GM18907 (cell line): ENCODE measurements at regions not wholly inside any gene's neighbourhood (a gene's known extent, or its start where the extent isn't known, plus 50 kb on each side); places are given as distances from the start of the nearest gene placed in this dataset.

ENCODE experiments used
- ATAC-seq: cut with Tn5 transposase; IDR thresholded peaks from one replicate; pipeline ENCODE4 v1.9.1; 2021; ENCODE audit warnings: mild to moderate bottlenecking, moderate library complexity; ENCODE audit not compliant: unreplicated experiment

DNA sequence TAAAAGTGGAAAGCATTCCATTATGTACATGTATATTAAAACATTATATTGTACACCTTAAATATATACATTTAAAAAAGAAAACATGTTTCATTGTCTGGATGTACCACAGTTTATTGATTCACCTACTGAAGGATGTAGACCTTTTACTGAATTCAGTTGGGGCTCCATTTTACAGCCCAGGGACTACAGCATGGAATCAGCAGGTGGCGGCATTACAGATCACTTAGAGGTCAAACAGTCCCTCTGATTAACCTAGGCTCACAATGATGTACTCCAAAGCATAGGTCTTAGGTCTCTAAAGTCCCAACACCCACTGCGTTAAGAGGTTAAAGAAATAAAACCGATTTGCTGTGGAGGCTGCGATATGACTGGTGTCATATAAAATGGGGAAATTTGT, 490.9 kb downstream of the SHISA9 start:
- ATAC-seq: no peak

DNA sequence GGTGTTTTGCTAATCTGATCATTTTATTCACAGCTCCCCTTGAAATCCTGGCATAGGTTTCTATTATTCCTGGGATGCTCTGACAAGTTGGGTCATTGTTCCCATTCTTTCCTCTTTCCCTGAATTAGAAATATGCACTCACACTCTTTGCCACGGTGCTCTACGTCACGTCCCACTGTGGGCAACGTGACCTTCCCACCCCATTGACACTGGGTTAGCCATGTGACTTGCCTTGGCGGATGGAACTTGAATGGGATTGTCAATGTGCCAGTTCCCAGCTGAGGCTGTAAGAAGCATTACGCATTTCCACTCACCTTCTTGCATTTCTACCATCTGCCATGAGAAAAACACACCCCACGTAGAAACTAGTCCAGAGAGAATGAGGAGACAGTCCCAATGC, 492.4 kb downstream of the SHISA9 start:
- no peak for ATAC-seq

GRCh38 chr16:13394488-13394887, 493.1 kb downstream of the SHISA9 start:
- ATAC-seq: no peak

GRCh38 chr16:13397126-13397525, 495.7 kb downstream of the SHISA9 start:
- ATAC-seq: no peak

GRCh38 chr16:13401641-13402040, 500.2 kb downstream of the SHISA9 start:
- no peak for ATAC-seq

DNA sequence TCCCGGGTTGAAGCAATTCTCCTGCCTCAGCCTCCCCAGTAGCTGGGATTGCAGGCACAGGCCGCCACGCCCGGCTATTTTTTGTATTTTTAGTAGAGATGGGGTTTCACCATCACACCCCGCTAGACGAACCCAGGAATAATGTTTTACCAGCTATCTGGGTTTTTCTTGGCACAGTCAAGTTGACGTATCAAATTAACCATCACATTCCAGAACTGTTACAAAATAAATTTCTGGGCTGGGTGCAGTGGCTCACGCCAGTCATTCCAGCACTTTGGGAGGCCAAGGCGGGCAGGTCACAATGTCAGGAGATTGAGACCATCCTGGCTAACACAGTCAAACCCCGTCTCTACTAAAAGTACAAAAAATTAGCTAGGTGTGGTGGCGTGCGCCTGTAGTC, 501.2 kb downstream of the SHISA9 start:
- no peak for ATAC-seq

- no peak for ATAC-seq
Measured at GRCh38 chr16:13403326-13403725, 501.9 kb downstream of the SHISA9 start.

DNA sequence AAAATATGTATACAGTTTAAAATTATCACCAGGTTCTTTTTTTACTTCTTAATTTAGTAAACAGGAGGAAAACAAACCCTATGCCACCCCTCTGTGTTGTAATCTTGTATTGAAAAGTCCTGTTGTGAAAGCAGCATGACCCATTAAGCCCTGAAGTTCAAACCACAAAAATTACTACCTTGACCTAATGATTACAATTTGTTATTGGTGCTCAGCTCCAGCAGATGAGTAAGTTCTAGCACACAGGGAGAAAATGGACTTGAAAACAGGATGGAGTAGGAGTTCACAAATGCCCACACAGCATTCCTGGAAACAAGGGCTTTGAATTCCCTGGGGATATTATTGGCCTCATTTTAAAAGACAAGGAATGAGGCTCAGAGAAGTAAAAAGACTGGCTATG, 505.8 kb upstream of the ERCC4 start:
- no peak for ATAC-seq

DNA sequence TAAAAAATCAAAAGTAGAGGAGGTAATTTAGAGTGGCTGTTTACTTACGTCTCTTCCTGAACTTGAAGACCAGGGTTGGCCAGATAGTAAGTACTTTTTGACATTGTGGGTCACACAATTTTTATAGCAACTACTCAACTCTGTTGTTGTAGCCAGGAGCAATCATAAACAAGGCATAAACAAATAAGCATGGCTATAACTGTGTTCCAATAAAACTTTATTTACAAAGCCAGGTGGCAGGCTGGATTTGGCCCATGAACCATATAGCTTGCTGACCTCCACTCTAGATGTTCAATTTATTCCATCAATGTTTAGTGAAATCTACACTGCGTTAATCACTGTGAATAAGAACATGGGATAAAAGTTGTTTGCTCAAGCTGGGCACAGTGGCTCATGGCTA, 500.4 kb upstream of the ERCC4 start:
- no peak for ATAC-seq

- ATAC-seq: no peak
Measured at GRCh38 chr16:13421726-13422125, 498.2 kb upstream of the ERCC4 start.

- no peak for ATAC-seq
Measured at GRCh38 chr16:13425836-13426235, 494.1 kb upstream of the ERCC4 start.

- ATAC-seq: no peak
Measured at GRCh38 chr16:13426269-13426668, 493.7 kb upstream of the ERCC4 start.

DNA sequence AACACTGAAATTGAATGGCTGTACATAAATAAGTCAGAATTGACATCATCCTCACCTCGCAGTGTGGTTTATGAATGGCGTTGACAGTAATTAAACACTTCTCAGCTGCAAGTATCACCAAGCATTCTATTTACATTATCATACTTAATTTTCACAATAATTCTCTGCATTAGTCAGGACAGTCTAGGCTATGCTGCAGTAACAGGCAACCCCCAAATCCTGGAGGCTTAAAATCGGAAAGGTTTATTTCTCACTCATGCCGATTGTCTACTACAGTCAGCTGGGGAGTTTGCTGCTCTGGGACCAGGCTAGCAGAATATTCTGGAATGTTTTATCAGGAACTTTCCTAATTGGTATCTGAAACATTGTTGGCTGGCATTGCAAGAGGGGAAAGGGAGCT, 493.2 kb upstream of the ERCC4 start:
- ATAC-seq: no peak

DNA sequence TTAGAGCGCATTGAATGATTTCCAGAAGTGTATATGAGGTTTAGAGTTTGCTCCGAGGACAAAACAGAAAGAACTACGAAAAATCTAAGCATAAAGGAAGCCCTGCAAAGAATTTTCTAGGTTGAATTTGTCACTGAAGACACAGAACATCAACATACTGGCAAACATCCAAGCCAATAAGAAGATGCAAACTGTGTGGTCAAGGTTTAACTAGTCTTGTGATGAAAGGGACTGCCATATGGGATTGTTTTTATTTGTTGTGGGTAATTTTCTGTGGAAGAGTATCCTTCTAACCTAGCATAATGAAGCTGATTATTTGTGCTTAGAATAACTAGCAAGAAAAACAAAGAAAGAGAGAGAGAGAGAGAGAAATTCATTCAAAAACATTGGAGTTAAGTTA, 492.0 kb upstream of the ERCC4 start:
- ATAC-seq: no peak

DNA sequence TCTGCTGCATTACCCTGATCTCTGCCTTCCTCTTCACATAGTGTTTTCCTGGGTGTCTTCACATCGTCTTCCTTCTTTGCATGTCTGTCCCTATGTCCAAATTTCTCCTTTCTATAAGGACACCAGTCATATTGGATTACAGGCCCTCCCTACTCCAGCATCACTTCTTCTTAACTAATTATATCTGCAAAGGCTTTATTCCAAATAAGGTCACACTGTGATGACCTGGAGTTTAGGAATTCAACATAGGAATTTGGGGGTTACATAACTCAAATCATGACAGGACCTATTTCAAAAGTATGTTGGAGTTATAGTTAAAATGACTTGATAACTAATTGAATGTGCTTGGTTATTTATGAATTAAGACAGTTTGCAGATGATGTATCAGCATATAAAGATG, 490.5 kb upstream of the ERCC4 start:
- ATAC-seq: no peak

GRCh38 chr16:13435415-13435814, 484.5 kb upstream of the ERCC4 start:
- ATAC-seq: no peak

GRCh38 chr16:13435873-13436474, 484.0 kb upstream of the ERCC4 start:
- ATAC-seq: no peak

DNA sequence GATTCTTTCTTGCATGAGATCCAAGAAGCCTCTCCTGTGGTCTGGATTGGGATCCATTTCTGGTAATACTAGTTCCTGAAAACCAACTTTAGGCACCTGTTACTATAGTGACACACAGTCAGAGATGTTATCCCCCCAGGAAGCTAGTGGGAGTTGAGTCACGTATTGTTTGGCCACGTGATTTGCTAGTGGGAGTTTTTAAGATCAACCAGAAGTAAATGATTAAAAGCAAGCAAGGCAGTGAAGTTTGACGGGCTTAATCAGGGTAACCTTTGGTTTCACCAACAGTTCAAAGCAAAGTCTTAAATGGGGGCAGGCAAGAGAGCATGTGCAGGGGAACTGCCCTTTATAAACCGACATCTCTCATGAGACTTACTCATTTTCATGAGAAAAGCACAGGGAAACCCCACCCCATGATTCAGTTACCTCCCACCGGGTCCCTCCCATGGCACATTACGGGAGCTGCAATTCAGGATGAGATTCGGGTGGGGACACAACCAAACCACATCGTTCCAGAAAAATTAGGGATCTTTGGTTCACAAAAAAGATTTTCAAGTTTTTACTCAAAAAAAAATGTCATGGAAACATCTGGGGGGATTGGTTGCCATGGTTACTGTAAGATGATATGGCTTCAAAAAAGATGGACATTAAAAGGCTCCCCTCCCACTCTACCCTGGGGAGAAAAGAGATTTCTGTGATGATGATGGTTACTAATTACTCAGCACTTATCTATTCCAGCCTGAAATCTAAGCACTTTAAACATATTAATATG, 483.1 kb upstream of the ERCC4 start:
- peak; percentile 80 for ATAC-seq

GRCh38 chr16:13437413-13437795, 482.6 kb upstream of the ERCC4 start:
- ATAC-seq: no peak

DNA sequence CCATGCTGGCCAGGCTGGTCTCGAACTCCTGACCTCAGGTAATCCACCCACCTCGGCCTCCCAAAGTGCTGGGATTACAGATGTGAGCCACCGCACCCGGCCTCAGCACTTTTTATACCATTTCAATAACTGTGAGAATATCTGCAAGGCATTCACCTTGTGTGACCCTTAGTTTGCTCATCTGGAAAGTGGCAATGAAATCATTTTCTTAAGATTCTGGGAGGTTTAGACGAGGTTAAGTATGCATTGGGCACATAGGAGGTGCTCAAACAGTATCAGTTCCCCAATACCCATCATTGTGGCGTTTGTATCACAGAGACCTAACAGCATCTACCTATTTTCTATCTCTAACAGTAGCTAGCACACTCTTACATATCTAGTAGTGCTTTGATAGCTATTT, 481.9 kb upstream of the ERCC4 start:
- ATAC-seq: no peak

DNA sequence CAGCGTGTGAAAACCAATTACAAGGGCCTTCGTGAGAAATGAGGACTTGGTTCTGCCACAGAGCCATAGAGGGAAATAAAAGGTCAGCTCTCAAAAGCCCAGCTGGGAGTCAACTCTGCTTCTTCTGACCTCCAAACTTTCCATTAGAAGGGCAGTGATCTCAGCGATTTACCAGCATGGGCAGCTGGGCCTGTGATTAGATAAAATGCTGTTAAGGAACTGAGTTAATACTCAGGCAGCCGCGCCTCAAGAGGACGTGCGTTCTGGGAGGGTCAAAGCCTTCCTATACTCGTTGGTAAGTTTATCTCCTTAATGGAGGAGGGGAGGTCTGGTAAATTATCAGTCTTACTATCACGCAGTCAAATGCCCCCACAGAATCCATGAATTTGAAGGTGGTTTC, 480.2 kb upstream of the ERCC4 start:
- ATAC-seq: no peak

DNA sequence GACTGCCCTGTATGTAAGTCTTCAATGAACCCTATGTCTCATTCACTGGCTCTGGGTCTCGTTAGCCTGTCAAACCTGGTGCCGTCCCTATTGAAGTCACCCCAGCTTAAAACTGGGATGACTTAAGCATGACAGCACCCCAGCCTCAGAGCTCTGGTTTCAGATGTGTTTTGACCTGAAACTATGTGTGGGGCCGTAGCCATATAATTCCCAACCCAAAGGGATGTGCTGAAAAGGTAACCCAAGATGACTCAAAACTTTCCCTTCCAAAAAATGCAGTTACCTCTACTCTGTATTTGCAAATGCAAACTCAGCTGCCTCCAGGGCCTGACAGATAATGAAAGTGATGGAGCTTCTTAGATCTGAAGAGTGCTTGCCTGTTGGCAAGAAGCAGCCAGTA, 478.3 kb upstream of the ERCC4 start:
- peak; percentile 48 for ATAC-seq

DNA sequence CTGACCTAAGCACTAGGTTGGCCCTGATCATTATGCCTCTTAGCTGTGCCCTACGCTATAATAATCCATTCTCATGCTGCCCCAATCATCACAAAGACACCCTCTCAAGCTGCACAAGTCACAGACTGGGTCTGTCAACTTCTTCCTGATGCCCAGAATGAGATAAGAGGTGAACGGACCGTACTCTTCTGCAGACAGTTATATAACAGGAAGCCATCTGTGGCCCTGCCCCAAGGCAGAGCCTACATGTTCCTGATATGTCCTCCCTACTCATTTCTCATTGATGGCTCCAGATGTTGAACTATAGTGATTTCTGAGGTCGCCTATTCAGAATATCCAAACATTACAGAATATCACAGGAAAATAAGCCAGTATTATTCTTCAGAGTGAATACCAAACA, 471.6 kb upstream of the ERCC4 start:
- ATAC-seq: no peak
